Peyer's patch (tissue), 4 donors: ENCODE measurements at regions not wholly inside any gene's neighbourhood (a gene's known extent, or its start where the extent isn't known, plus 50 kb on each side); places are given as distances from the start of the nearest gene placed in this dataset.

Source experiments
- DNase-seq, 3 donors: peaks; one replicate each; pipeline ENCODE4 v3.0.0-alpha.2; 2017 to 2019
- H3K27ac ChIP-seq, 4 donors: fragments of 200-600 bp; sonication (generic); one replicate each; pipeline ENCODE4 v1.5.1; 2016 to 2019
- H3K27me3 ChIP-seq, 2 donors: fragments of 200-600 bp; sonication (generic); one replicate each; pipeline ENCODE4 v1.5.1; 2019
- H3K36me3 ChIP-seq, 3 donors: fragments of 200-600 bp; sonication (generic); one replicate each; pipeline ENCODE4 v1.5.1; 2016 to 2019
- H3K4me1 ChIP-seq, 4 donors: fragments of 200-600 bp; sonication (generic); one replicate each; pipeline ENCODE4 v1.5.1; 2016 to 2019
- H3K4me3 ChIP-seq, 4 donors: fragments of 200-600 bp; sonication (generic); 1 replicate in 3 of 4; 2 replicates in 1 of 4; pipeline ENCODE4 v1.5.1; 2016 to 2019; ENCODE audit warnings: mild to moderate bottlenecking in 1 of 4
- H3K9me3 ChIP-seq, 4 donors: fragments of 200-600 bp; sonication (generic); one replicate each; pipeline ENCODE4 v1.5.1; 2016 to 2019; ENCODE audit warnings: mild to moderate bottlenecking in 1 of 4
- POLR2A ChIP-seq, 2 donors: fragments of 450-650 bp; IDR thresholded peaks; one replicate each; pipeline ENCODE4 v1.5.1; 2017; ENCODE audit warnings: antibody characterized with exemption in 2 of 2, mild to moderate bottlenecking in 2 of 2, moderate library complexity in 2 of 2
- TF ChIP-seq, protein P1 (sequence below), 6 experiments: fragments of 450-650 bp in 4 of 6; fragments of 200-600 bp in 2 of 6; sonication (generic) in 1 of 6; IDR thresholded peaks; one replicate each; pipeline ENCODE4 v1.5.1; 2017 to 2019; ENCODE audit warnings: antibody characterized with exemption in 6 of 6, mild to moderate bottlenecking in 3 of 6, moderate library complexity in 1 of 6

DNA sequence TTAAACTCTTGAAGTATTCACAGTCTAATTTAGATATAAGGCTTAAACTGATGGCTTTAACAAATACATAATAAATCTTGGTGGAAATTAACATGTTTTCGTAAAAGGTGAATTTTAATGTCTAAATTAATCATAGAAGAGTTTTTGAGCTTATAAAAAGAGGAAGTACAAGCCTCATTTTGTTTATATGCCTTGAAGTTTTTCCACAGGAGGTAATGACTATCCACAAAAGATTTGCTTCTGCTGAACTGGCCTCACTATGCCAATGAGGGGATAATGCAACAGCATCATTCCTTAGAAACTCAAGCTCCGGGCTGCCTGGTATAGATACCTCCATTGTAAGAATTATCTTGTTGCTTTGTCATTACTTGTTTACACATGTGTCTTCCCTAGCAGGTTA is 175.6 kb downstream of the DUSP6 start:
- Histone ChIP-seq H3K4me1 (no peaks in the 10 kb centered on the region), H3K27me3 (no peaks in the 10 kb centered on the region), H3K9me3 (no peaks in the 10 kb centered on the region), H3K4me3 (no peak overlapping the region), H3K27ac (no peak overlapping the region), H3K36me3 (no peaks in the 10 kb centered on the region)
- TF ChIP-seq, protein P1, sequence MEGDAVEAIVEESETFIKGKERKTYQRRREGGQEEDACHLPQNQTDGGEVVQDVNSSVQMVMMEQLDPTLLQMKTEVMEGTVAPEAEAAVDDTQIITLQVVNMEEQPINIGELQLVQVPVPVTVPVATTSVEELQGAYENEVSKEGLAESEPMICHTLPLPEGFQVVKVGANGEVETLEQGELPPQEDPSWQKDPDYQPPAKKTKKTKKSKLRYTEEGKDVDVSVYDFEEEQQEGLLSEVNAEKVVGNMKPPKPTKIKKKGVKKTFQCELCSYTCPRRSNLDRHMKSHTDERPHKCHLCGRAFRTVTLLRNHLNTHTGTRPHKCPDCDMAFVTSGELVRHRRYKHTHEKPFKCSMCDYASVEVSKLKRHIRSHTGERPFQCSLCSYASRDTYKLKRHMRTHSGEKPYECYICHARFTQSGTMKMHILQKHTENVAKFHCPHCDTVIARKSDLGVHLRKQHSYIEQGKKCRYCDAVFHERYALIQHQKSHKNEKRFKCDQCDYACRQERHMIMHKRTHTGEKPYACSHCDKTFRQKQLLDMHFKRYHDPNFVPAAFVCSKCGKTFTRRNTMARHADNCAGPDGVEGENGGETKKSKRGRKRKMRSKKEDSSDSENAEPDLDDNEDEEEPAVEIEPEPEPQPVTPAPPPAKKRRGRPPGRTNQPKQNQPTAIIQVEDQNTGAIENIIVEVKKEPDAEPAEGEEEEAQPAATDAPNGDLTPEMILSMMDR (IDR thresholded peaks at IDR 0.05): no peak
- TF ChIP-seq POLR2A (IDR thresholded peaks at IDR 0.05): no peak
- no peak for DNase-seq

DNA sequence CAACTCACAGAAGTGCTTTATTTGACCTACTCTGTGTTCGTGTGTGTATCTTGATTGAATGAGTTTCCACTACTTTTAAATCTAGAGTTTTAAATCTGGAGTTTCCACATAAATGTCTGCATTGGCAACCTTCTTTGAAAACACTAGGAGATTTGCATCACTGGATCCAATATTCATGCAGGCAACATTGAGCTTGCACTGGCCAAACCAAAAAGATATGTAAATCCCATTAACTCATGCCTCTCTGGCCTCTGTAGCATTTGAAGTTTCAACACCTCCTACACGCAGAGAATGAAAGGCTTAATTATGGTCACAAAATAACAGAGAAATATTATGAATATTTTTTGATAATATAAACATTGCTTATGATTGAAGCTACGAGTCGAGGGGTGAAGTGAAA is 178.6 kb downstream of the DUSP6 start:
- no peak for DNase-seq
- Histone ChIP-seq H3K27me3 (no peaks in the 10 kb centered on the region), H3K36me3 (no peaks in the 10 kb centered on the region), H3K9me3 (no peaks in the 10 kb centered on the region), H3K4me1 (no peaks in the 10 kb centered on the region), H3K4me3 (no peak overlapping the region), H3K27ac (no peak overlapping the region)
- no peak for TF ChIP-seq POLR2A (IDR thresholded peaks at IDR 0.05)
- TF ChIP-seq, protein P1 (IDR thresholded peaks at IDR 0.05): no peak

DNA sequence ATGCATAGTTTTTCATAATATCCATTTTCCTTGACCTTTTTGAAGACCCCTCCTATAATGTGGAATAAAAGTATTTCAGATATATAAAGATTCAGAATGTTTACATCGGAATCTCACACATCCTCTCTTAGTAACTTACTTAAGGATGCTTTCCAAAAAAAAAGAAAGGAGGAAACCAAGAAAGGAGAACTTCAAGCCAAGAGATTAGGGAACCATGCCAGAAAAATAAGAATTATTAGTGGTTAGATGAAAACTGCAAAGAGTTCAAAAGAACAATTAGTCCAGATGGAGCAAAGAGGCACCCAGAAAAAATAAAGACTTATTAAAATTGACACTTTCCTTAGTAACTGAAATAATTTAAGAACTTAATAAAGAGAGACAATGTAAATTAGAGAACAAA is 179.2 kb downstream of the DUSP6 start:
- no peak overlapping the region for H3K27ac ChIP-seq
- DNase-seq: no peak
- TF ChIP-seq POLR2A (IDR thresholded peaks at IDR 0.05): no peak
- H3K4me3 ChIP-seq: no peak overlapping the region
- H3K36me3 ChIP-seq: no peaks in the 10 kb centered on the region
- H3K9me3 ChIP-seq: no peaks in the 10 kb centered on the region
- no peaks in the 10 kb centered on the region for H3K4me1 ChIP-seq
- no peaks in the 10 kb centered on the region for H3K27me3 ChIP-seq

DNA sequence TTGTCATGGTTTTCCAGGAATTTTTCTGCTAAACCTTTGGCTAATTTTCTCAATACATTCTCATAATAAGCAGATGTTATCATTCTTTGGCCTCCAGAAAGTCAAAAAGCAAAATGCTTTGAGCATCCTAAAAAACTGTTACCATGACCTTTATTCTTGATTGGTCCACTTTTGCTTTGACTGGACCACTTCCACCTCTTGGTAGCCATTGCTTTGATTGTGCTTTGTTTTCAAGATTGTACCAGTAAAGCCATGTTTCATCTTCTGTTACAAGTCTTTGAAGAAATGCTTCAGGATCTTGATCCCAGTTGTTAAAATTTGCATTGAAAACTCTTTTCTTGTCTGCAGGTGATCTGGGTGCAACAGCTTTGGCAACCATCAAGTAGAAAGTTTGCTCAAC is 180.1 kb downstream of the DUSP6 start:
- H3K27me3 ChIP-seq: no peaks in the 10 kb centered on the region
- no peak overlapping the region for H3K4me3 ChIP-seq
- no peak for DNase-seq
- H3K36me3 ChIP-seq: no peaks in the 10 kb centered on the region
- TF ChIP-seq, protein P1 (IDR thresholded peaks at IDR 0.05): no peak
- TF ChIP-seq POLR2A (IDR thresholded peaks at IDR 0.05): no peak
- H3K27ac ChIP-seq: no peak overlapping the region
- no peaks in the 10 kb centered on the region for H3K4me1 ChIP-seq
- H3K9me3 ChIP-seq: no peaks in the 10 kb centered on the region

DNA sequence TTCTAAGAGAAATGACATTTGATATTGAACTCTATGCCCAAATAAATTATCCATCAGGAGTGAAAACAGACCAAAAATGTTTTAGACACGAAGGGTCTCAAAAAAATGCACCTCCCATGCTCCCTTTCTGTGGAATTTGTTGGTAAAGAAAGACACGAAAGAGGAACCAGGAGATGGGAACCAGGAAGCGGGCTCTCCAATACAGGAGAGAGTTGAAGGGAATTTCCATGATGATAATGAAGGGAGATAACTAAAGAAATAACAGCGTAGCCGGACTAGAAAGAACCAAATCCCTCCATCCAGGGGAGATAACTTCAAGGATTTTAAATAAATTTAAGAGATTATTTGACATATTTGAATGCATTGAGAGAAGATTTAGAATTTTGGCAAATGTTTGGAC is 183.0 kb downstream of the DUSP6 start:
- Histone ChIP-seq H3K4me1 (no peaks in the 10 kb centered on the region), H3K27me3 (no peaks in the 10 kb centered on the region), H3K4me3 (no peak overlapping the region), H3K27ac (no peak overlapping the region), H3K9me3 (no peaks in the 10 kb centered on the region), H3K36me3 (no peaks in the 10 kb centered on the region)
- no peak for DNase-seq
- TF ChIP-seq, protein P1 (IDR thresholded peaks at IDR 0.05): no peak
- TF ChIP-seq POLR2A (IDR thresholded peaks at IDR 0.05): no peak

DNA sequence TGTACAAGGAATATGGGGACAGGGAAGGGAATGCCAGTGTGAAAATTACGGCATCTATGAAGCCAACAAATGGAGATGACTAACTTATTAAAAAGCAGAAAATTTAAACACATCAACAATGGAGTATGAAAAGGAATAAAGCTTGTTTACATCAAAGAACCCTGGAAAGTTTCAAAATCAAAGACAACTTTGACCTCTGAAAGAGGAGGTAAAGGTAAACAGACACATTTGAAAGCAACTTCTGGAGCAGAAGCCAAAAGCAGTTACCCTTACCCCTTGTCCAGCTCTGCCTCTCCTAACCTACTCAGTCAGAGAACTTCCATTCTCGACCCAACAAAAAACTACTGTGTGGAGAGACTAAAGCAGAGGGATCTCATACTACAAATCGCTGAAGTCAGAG is 184.3 kb downstream of the DUSP6 start:
- Histone ChIP-seq H3K27me3 (no peaks in the 10 kb centered on the region), H3K4me1 (no peaks in the 10 kb centered on the region), H3K4me3 (no peak overlapping the region), H3K36me3 (no peaks in the 10 kb centered on the region), H3K9me3 (no peaks in the 10 kb centered on the region), H3K27ac (peak overlapping the region in 1 of 4 donors; percentile 13)
- no peak for DNase-seq
- TF ChIP-seq POLR2A (IDR thresholded peaks at IDR 0.05): no peak
- TF ChIP-seq, protein P1 (IDR thresholded peaks at IDR 0.05): no peak
